GM11168 (cell line): ENCODE measurements at regions not wholly inside any gene's neighbourhood (a gene's known extent, or its start where the extent isn't known, plus 50 kb on each side); places are given as distances from the start of the nearest gene placed in this dataset.
"Not testable (repeated sequence)": the region's sequence is repeated elsewhere in the genome, so short reads cannot be mapped to it uniquely, and the experiment has no call there.

ENCODE experiments used
- in situ Hi-C: fragments of 300-500 bp; cut with MboI; formaldehyde crosslinking; loops from one replicate; pipeline ENCODE4 v1.12.0; 2022; ENCODE audit warnings: low sequenced_read_pairs; ENCODE audit not compliant: unreplicated experiment

GRCh38 chr5:167936022-167936421 is 355.4 kb upstream of the WWC1 start:
- in situ Hi-C loops: no loop called here

DNA sequence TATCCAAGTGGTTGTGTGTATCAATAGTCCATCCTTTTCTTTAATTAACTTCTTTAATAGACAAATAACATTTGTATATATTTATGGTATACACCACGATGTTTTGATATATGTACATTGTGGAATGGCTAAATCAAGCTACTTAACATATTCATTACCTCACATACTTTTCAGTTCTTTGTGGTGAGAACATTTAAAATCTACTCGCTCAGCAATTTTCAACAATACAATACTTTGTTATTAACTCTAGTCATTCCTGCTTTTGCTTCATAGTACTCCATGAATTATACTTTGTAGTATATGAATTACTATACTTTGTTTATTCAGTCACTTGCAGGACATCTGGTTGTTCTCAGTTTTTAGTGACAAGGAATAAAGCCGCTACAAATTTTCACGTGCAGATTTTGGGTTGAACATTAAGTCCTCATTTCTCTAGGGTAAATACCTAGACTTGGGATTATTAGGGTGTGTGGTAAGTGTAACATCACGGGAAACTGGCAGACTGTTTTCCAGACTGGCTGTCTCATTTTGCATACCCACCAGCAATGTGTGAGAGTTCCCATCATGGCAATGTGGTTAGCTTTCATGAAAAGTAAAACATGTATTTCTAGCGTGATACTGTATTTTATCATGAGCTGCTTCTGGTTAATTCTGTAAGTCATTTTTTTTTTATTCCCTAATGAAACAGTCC is 354.4 kb upstream of the WWC1 start:
- in situ Hi-C loops: no loop called here

GRCh38 chr5:167937635-167937998 is 353.8 kb upstream of the WWC1 start:
- in situ Hi-C loops: no loop called here

DNA sequence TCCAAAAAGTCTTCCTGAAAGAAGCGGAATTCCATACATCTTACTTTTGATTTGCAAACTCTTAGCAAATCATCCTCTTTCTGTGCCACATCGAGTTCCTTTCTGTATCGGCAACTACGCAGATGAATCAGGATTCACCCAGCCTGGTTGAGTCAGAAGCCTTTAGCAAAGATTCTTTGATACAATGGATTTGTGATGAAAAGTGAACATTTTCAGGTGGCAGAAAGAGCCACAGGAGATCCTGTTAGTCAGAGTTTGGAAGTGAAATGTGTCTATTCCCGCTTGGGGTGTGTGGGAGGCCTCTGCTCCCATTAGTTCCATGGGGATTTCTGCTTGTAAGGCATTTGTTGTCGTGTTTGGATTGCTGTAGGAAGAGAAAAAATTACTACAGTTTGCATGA is 351.8 kb upstream of the WWC1 start:
- in situ Hi-C loops: no loop called here

- in situ Hi-C loops: no loop called here
Measured at GRCh38 chr5:167940911-167941310, 350.5 kb upstream of the WWC1 start.

- in situ Hi-C loops: not testable (repeated sequence)
Measured at GRCh38 chr5:167941556-167941955, 349.9 kb upstream of the WWC1 start.

- in situ Hi-C loops: no loop called here
Measured at GRCh38 chr5:167943343-167943742, 348.1 kb upstream of the WWC1 start.

DNA sequence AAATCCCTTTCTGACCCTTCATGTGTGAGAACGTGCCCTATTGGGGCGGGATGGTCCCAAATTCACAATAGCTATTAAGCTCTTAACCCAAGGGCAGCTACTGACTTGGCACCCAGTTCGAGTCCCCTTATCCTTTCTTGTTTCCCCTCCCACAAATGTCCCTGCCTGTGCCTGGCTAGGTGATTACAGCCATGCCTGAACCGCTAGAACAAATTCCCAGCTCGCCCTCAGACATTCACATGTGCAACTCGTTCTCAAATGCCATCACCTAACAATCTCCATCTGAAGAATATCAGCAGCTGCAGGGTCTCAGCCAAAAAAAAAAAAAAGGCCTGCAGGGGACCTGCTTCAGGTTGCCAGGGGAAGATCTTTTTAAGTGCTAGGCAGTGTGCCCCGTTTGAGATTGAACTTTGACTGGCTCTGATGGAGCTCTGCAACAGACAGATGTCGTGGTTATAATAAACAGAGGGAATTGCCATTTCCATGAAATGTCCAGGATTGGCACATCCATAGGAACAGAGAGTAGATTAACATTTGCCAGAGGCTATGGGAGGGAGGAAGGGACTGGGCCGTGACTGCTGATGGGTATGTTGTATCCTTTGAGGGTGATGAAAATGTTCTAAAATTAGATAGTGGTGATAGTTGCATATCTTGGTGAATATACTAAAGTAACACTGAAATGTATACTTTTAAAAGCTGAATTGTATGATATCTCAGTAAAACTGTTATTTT is 347.2 kb upstream of the WWC1 start:
- in situ Hi-C loops: no loop called here

- in situ Hi-C loops: no loop called here
Measured at GRCh38 chr5:167945542-167946384, 345.7 kb upstream of the WWC1 start.

GRCh38 chr5:167947306-167947705 is 344.1 kb upstream of the WWC1 start:
- in situ Hi-C loops: no loop called here

GRCh38 chr5:167948251-167948650 is 343.2 kb upstream of the WWC1 start:
- in situ Hi-C loops: no loop called here

GRCh38 chr5:167949435-167949834 is 342.0 kb upstream of the WWC1 start:
- in situ Hi-C loops: no loop called here

GRCh38 chr5:167950126-167950721 is 341.2 kb upstream of the WWC1 start:
- in situ Hi-C loops: no loop called here

- in situ Hi-C loops: no loop called here
Measured at GRCh38 chr5:167951116-167951515, 340.3 kb upstream of the WWC1 start.

DNA sequence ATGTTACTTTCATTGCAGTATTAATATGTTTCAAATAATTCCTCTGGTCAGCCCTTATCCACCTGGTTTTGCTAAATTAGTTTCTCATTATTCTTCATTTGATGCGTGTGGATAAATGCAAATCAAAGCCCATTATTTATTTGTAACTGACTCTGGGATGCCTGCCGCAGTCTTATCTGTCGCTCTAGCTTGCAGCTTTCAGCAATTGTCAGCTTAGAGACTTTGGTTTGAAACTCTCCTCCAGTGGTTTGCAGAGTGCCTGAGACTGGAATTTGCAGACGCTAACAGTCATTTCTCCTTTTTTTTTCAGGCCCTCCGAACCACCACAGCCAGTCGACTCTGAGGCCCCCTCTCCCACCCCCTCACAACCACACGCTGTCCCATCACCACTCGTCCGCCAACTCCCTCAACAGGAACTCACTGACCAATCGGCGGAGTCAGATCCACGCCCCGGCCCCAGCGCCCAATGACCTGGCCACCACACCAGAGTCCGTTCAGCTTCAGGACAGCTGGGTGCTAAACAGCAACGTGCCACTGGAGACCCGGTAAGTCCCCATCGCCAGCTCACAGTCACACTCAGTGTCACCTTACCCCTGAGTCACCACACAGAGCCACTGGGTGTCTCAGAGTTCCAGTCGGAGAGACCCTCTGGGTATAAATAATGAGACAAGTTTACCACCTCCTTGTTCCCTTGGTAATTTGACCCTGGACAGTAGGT is 339.0 kb upstream of the WWC1 start:
- in situ Hi-C loops: no loop called here

- in situ Hi-C loops: no loop called here
Measured at GRCh38 chr5:167953151-167953798, 338.2 kb upstream of the WWC1 start.

DNA sequence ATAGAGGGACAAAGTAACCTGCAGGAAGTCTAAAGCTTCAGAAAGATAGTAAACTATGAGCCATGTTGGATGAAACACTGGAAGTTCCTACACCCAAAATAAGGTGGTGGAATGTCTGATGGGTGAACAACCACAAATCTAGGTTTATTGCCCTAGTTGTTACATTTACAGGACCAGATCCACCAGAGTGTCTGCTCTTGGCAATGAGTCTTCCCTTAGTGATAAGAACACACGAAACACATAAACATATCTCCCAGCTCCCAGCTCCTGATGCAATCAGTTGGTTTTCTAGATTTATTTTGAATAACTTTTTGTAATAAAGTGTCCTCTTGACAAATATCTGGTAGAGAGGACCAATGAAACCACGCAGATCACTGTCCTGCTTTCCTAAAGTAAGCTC is 329.7 kb upstream of the WWC1 start:
- in situ Hi-C loops: no loop called here

DNA sequence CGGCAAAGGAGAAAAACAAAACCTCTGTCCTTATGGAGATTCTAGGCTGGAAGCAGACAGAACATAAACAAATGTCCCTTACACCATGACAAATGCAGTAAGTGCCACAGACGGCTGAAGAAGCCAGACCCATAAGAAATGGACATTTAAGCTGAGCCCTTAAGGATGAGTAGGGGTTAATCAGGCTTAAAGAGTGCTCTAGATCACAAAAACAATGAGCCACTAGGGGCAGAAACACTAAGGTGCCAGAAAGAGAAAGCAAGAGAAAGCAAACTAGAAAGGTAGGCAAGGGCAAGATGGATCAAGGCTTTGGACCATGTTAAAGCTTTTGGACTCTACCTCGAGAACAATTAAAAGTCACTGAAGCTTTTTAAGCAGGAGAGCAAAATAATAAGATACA is 326.9 kb upstream of the WWC1 start:
- in situ Hi-C loops: no loop called here

- in situ Hi-C loops: no loop called here
Measured at GRCh38 chr5:167965710-167966109, 325.7 kb upstream of the WWC1 start.

DNA sequence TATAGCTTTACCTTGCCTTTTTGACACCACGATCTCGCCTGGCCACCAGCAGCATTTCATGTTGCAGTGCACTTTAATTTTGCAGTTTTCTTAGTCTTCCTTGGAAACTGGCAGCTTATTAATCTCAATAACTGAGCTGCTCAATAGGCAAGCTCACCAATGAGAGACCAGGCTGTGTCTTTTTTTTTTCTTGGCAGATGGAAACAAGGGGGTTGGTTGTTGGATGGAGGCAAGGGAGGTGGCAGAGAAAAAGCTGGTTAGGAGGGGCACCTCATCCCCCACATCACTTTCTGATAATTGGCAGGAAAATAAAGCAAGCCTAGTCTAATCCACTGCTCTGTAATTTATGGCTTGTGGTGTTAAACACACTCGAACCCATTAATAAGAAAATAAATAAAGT is 324.5 kb upstream of the WWC1 start:
- in situ Hi-C loops: no loop called here
